SU-DHL-6 (cell line): ENCODE measurements at regions not wholly inside any gene's neighbourhood (a gene's known extent, or its start where the extent isn't known, plus 50 kb on each side); places are given as distances from the start of the nearest gene placed in this dataset.

Experiments
- H2AFZ ChIP-seq: fragments of 200-600 bp; sonication (generic); 2 replicates; pipeline ENCODE4 v1.6.1; 2014; ENCODE audit warnings: low read depth, mild to moderate bottlenecking, moderate library complexity, mixed read lengths, antibody characterized with exemption, low read length; ENCODE audit not compliant: severe bottlenecking
- H3F3A ChIP-seq: fragments of 200-600 bp; shearing (Covaris generic); 2 replicates; pipeline ENCODE4 v1.6.0; 2016; ENCODE audit warnings: antibody characterized with exemption, mild to moderate bottlenecking; ENCODE audit not compliant: insufficient read depth
- H3K27ac ChIP-seq: fragments of 200-600 bp; sonication (generic); 2 replicates; pipeline ENCODE4 v1.5.1; 2016; ENCODE audit warnings: low read depth, mild to moderate bottlenecking, low read length, moderate library complexity, mixed read lengths
- H3K27me3 ChIP-seq: fragments of 200-600 bp; sonication (generic), shearing (Covaris generic); 2 replicates; pipeline ENCODE4 v1.6.0; 2014; ENCODE audit warnings: mild to moderate bottlenecking, low read length
- H3K36me3 ChIP-seq: fragments of 200-600 bp; sonication (generic); 2 replicates; pipeline ENCODE4 v1.6.1; 2014; ENCODE audit warnings: mild to moderate bottlenecking, low read length, mixed read lengths
- H3K4me2 ChIP-seq: fragments of 300-600, 200-600 bp; shearing (Covaris generic), sonication (generic); 2 replicates; pipeline ENCODE4 v1.6.0; 2014; ENCODE audit warnings: low read length, low read depth, mild to moderate bottlenecking; ENCODE audit not compliant: poor library complexity, severe bottlenecking
- H3K4me3 ChIP-seq: fragments of 200-600 bp; sonication (generic); 2 replicates; pipeline ENCODE4 v1.5.1; 2014; ENCODE audit warnings: antibody characterized with exemption, low read length, mild to moderate bottlenecking, mixed read lengths; ENCODE audit not compliant: insufficient read depth, poor library complexity, severe bottlenecking
- H3K79me2 ChIP-seq: fragments of 200-600 bp; sonication (generic); 2 replicates; pipeline ENCODE4 v1.6.1; 2014; ENCODE audit warnings: mild to moderate bottlenecking, low read length, moderate library complexity; ENCODE audit not compliant: insufficient read depth
- H3K9ac ChIP-seq: fragments of 200-600 bp; sonication (generic); 2 replicates; pipeline ENCODE4 v1.7.0; 2014; ENCODE audit warnings: mild to moderate bottlenecking, low read length
- H3K9me2 ChIP-seq: fragments of 200-600 bp; sonication (generic); replicated peaks from 2 replicates; pipeline ENCODE4 v1.6.1; 2014; ENCODE audit warnings: low read length; ENCODE audit not compliant: insufficient read depth
- H3K9me3 ChIP-seq: fragments of 200-600 bp; sonication (generic); 2 replicates; pipeline ENCODE4 v1.6.1; 2014; ENCODE audit warnings: low read length, mixed read lengths; ENCODE audit not compliant: insufficient read depth
- H4K20me1 ChIP-seq: fragments of 200-600 bp; sonication (generic); 2 replicates; pipeline ENCODE4 v1.6.1; 2014; ENCODE audit warnings: low read depth, mild to moderate bottlenecking, antibody characterized with exemption, low read length, moderate library complexity, mixed read lengths
- CTCF ChIP-seq: fragments of 200-600 bp; sonication (generic); IDR thresholded peaks from one replicate; pipeline ENCODE4 v1.5.1; 2017; ENCODE audit warnings: antibody characterized with exemption, mild to moderate bottlenecking, low read length, moderate library complexity; ENCODE audit not compliant: insufficient read depth, poor library complexity, severe bottlenecking
- EZH2phosphoT487 ChIP-seq: fragments of 200-600 bp; sonication (generic), shearing (Covaris generic); conservative IDR thresholded peaks from 2 replicates; pipeline ENCODE4 v1.6.1; 2018; ENCODE audit warnings: mild to moderate bottlenecking, antibody characterized with exemption, low read length, moderate library complexity, mixed read lengths

DNA sequence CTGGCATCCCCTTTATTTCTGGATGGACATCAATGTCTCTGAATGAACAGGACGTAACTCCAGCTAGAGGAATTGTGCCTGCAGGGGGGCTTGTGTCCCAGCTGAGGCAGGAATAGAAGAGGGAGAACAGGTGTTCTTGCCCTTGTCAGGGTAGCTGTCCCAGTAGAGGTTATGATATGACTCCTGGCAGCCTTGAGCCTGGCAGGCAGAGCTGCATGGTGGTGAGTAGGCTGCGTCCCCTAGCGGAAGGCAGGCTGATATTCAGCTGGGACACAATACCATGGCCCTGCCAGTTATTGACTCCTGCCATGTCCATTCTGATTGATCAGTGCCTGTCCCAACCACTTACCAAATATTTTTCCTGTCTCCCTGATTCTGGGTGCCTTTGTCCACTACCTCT lies 197.2 kb downstream of the RAP2A start:
- H3K4me2 ChIP-seq: no peak overlapping the region
- H3K9me2 ChIP-seq: no peaks in the 10 kb centered on the region
- no peaks in the 10 kb centered on the region for H4K20me1 ChIP-seq
- no peaks in the 10 kb centered on the region for H3F3A ChIP-seq
- H3K79me2 ChIP-seq: no peaks in the 10 kb centered on the region
- H3K36me3 ChIP-seq: no peaks in the 10 kb centered on the region
- H3K9me3 ChIP-seq: no peaks in the 10 kb centered on the region
- no peak overlapping the region for H3K9ac ChIP-seq
- H3K27ac ChIP-seq: no peak overlapping the region
- H3K4me3 ChIP-seq: no peak overlapping the region
- no peak overlapping the region for H2AFZ ChIP-seq
- H3K27me3 ChIP-seq: no peaks in the 10 kb centered on the region
- TF ChIP-seq CTCF (no peak), EZH2phosphoT487 (no peak)

GRCh38 chr13:97639236-97639635 lies 205.3 kb downstream of the RAP2A start:
- no peaks in the 10 kb centered on the region for H3K9me2 ChIP-seq
- no peaks in the 10 kb centered on the region for H3K36me3 ChIP-seq
- no peak overlapping the region for H3K4me3 ChIP-seq
- no peaks in the 10 kb centered on the region for H3K27me3 ChIP-seq
- no peaks in the 10 kb centered on the region for H3K79me2 ChIP-seq
- no peaks in the 10 kb centered on the region for H3K9me3 ChIP-seq
- H3F3A ChIP-seq: no peaks in the 10 kb centered on the region
- no peak overlapping the region for H3K9ac ChIP-seq
- no peak for TF ChIP-seq EZH2phosphoT487
- TF ChIP-seq CTCF: no peak
- H3K27ac ChIP-seq: no peak overlapping the region
- H4K20me1 ChIP-seq: no peaks in the 10 kb centered on the region; the same call in 1 of the 2 replicates
- H2AFZ ChIP-seq: no peak overlapping the region
- H3K4me2 ChIP-seq: no peak overlapping the region

GRCh38 chr13:97640268-97640667 lies 206.3 kb downstream of the RAP2A start:
- TF ChIP-seq EZH2phosphoT487 (no peak), CTCF (no peak)
- Histone ChIP-seq H3K27ac (no peak overlapping the region), H4K20me1 (no peaks in the 10 kb centered on the region; the same call in 1 of the 2 replicates), H3K4me3 (no peak overlapping the region), H3K79me2 (no peaks in the 10 kb centered on the region), H3F3A (no peaks in the 10 kb centered on the region), H3K36me3 (no peaks in the 10 kb centered on the region), H3K9ac (no peak overlapping the region), H3K9me3 (no peaks in the 10 kb centered on the region), H2AFZ (no peak overlapping the region), H3K27me3 (no peaks in the 10 kb centered on the region), H3K9me2 (no peaks in the 10 kb centered on the region), H3K4me2 (no peak overlapping the region)
